Inflammatory macrophage treated with lipopolysaccharide for 1 hour (primary cell): ENCODE measurements at regions not wholly inside any gene's neighbourhood (a gene's known extent, or its start where the extent isn't known, plus 50 kb on each side); places are given as distances from the start of the nearest gene placed in this dataset.
"Not testable (repeated sequence)": the region's sequence is repeated elsewhere in the genome, so short reads cannot be mapped to it uniquely, and the experiment has no call there.

Source experiments
- DNase-seq, 2 donors: peaks; one replicate each; pipeline ENCODE4 v3.0.0-alpha.2; 2020 to 2022

- no peak for DNase-seq
These were observed 184.9 kb downstream of the RTP5 start for GRCh38 chr2:242054406-242054805.

- no peak for DNase-seq
These were observed 185.6 kb downstream of the RTP5 start for GRCh38 chr2:242054881-242055801.

- no peak for DNase-seq
These were observed 186.5 kb downstream of the RTP5 start for GRCh38 chr2:242056026-242056425.

DNA sequence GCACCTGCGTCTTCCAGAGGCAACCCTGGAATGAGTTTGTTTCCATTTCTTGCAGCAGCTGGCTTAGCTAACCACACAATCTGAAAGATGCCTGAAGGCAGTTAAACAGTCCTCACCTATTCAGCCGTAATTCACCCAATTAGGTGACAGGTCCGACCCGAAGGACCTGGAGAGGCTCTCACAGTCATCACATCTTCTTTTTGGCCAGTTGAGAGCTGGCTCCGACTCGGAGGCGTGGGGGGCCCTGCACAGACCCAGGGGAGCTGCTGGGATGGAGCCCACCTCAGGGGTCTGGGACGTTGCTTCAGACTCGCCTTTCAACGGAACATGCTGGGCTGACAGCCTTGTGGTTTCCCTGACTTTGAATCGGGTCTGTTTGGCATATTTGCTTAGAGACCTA is 187.3 kb downstream of the RTP5 start:
- DNase-seq, result no peak

DNA sequence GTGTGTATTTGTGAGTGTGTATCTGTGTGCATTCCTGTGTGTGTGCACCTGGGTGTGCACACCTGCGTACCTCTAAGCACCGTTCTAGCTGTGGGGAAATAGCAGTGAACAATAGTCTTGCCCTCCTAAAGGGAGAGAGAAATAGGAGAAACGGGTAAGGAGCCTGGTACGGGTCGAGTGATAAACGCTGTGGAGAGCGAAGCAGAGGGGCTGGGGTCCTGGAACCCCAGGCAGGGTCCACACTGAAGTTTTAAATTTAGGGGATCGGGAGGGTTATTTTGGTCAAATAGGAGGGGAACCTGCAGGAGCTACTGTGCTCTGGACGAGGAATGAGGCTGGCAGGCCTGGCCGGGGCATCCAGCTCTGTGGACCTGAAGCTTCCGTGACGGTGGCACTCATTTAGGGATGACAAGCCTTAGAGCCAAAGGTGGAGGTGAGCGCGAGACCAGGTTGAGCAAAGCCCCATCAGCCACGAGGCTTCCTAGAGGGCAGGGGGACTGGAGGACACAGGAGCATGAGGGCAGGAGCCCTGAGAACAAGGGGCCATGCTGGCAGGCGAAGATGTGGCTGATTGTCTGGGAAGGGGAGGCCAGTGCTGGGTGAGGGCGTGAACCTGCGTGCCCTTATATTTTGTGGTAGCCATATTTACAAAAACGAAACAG is 188.0 kb downstream of the RTP5 start:
- no peak for DNase-seq

DNA sequence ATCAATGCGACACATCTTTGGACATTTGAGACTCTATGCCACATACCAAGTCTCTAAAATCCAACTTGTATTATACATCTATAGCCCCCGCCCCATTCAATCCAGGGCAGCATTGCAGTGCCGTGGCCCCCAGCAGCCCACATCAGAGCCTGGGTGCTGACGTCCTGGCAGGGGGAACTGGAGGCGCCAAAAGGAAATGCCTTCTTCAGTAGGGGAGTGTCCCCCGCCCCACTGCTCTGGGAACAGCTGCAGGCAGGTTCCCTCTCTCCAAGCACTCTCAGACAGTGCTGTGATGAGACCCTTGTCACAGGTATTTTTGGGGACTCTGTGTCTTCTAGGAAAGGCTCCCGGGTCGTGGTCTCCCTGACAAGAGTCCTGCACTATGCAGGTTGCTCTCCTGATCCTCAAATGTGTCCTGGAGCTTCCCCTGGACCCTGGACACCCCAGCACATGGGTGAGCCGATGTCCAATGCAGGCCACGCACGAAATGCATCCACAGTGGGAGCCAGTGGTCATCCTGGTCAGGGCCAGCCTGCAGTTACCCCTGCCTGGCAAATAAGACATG is 188.7 kb downstream of the RTP5 start:
- no peak for DNase-seq

DNA sequence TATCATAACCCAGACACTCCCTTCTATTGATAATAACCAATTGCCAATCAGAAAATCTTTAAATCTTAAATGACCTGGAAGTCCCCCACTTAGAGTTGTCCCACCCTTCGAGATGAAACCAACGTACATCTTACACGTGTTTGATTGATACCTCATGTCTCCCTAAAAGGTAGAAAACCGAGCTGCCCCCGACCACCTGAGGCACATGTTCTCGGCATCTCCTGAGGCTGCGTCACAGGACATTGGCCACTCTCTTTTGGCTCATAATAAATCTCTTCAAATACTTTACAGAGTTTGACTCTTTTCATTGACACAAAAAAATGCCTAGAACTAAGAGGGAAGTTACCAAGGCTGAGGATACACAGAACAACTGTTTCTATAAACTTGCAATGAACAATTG is 190.0 kb downstream of the RTP5 start:
- DNase-seq, result no peak

- DNase-seq, result no peak
These were observed 190.8 kb downstream of the RTP5 start for GRCh38 chr2:242060212-242060835.

DNA sequence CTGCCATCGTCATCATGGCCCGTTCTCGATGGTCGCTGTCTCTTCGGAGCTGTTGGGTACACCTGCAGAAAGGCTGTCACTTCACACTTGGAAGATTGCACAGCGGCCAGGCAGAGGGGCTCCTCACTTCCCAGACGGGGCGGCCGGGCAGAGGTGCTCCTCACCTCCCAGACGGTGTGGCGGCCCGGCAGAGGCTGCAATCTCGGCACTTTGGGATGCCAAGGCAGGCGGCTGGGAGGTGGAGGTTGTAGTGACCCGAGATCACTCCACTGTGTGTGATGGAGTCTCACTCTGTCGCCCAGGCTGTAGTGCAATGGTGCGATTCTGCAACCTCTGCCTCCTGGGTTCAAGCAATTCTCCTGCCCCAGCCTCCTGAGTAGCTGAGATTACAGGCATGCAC is 192.4 kb downstream of the RTP5 start:
- DNase-seq, result not testable (repeated sequence)

GRCh38 chr2:242063436-242063835 is 193.9 kb downstream of the RTP5 start:
- no peak for DNase-seq

- DNase-seq, result no peak
These were observed 194.3 kb downstream of the RTP5 start for GRCh38 chr2:242063850-242064249.

DNA sequence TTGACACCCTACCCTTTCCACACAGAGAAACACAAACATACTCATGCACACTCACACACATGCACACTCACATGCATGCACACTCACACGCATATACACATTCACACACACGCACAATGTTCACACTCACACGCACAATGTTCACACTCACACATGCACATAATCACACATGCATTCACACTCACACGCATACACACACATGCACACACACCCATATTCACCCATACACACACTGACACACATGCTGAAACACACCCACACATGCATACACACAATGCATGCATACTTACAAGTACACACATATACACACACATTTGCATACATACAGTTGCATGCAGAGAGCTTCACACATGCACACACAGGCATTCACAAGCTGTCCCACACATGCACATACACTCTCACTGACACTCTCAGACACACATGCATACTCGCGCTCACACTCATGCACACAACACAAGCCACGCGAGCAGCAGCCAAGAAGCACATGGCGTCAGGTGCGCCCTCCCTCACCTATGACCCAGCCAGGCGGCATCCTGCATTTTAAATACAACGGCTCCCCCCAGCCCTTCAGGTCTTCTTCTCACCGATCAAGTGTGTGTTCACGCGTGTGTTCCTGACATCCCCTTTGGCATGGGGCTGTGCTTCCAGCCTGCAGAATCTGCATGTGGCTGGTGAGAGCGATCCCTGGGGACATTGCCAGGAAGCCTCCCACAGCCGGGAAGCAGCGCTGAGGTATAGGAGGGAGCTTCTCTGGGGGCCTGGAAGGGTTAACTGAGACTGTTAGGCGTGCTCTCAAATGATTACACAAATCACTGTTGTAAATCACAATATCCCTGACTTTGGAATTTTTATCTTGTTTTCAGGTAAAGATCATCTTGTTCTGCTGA is 195.1 kb downstream of the RTP5 start:
- no peak for DNase-seq

- DNase-seq, result no peak
These were observed 195.9 kb downstream of the RTP5 start for GRCh38 chr2:242065426-242065825.

DNA sequence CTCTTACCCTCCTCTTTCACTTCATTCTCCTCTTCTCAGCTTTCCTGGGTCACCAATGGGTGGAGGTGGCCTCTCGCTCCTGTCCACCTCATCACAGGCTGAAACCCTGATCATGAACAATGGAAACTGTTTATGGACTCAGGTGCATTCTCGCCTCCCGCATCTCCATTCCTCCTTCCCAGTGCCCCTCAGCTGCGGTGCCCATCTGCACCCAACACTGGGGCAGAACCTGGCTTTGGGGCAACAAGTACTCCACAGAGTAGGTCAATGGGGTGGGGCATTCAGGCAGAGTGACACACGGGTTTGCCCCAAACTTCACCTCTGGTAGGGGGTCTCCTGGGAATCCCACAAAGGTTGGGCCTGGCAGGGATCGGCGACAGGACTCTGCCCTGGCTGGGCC is 199.5 kb downstream of the RTP5 start:
- DNase-seq, result no peak

DNA sequence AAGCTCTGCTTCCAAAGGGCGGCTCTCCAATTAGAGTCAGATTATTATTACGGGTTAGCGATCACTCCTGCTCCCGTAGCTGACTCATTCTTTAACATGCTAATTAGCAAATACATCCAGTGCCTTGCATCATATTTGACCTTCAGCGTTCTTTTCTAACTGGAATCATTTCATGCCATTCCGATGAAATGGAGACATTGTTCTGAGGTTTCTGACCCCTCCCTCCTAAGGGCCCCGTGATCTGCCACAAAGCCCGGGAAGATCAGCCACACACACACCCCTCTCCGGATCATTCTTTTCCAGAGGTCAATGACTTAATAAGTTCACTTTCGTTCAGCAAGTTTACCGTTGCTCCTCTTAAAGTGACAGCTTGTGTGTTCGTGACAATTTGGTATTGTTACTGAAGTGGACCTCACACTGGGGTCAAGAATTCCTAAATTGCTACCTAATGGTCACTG is 200.4 kb downstream of the RTP5 start:
- not testable (repeated sequence) for DNase-seq

GRCh38 chr2:242070726-242071125 is 201.2 kb downstream of the RTP5 start:
- not testable (repeated sequence) for DNase-seq

DNA sequence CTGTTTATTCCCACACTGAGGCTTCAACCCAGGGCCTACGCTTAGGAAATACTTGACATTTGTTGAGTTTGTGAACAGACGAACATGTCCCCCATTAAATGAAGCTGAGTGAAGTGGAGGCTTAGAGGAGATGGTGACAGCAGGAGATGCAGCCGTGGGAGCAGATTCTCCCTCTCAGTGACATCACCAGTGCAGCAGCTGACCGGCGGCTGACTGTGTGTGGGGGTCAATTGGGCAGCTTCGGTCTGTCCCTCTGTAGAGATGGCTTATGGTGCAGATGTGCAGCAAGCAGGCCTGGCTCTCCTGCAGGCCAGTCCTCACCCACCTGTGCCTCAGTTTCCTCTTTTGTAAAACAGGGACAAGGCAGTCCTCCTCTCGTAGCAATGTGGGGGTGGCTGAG is 201.8 kb downstream of the RTP5 start:
- peak in 1 of 2 donors; percentile 33 for DNase-seq

GRCh38 chr2:242071936-242072335 is 202.4 kb downstream of the RTP5 start:
- DNase-seq, result not testable (repeated sequence)

GRCh38 chr2:242075168-242075567 is 205.6 kb downstream of the RTP5 start:
- no peak for DNase-seq

- DNase-seq, result no peak
These were observed 206.2 kb downstream of the RTP5 start for GRCh38 chr2:242075696-242076095.

DNA sequence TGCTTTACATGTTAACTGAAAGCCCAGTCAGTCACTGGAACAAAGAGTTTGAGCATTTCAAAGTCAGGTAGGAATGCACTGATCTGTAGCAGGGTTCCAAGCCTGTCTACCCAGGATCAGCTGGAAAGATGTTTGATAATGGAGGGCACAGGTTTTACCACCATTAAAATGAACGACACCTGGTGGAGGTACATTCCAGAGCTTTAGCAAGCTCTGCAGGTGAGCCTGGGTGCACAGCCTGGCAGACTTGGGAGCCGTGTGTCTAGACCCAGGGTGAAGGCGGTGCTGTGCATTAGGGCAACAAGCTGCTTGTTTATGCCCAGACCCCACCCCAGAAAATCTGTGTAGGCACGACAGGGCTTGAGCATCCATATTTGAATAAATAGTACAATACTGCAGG is 206.7 kb downstream of the RTP5 start:
- not testable (repeated sequence) for DNase-seq

DNA sequence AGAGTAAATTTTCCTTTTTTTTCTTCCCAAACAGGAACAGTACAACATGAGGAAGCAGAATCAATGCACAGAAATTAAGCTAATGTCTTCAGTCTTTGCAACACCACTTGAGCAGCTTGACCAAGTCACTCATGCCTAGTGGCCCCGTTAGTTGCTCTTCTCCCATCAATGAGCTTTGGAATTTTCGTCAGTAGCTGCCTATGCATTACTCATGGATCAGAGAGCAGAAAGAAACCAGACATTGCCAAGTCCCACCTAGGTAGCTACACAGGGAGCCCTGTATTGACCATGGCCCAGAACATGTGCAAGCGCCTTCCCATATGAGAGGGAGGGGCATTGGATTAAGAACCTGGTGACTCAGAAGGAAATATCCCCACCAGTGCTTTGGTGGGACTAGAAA is 208.9 kb downstream of the RTP5 start:
- DNase-seq, result not testable (repeated sequence)
